Fibroblast of mammary gland (primary cell): ENCODE measurements at regions not wholly inside any gene's neighbourhood (a gene's known extent, or its start where the extent isn't known, plus 50 kb on each side); places are given as distances from the start of the nearest gene placed in this dataset.

Experiments used
- DNase-seq: peaks from one replicate; pipeline ENCODE4 v3.0.0-alpha.2; 2010; ENCODE audit warnings: low read depth
- H3K4me3 ChIP-seq: 2 replicates; pipeline ENCODE4 v1.5.1; 2011; ENCODE audit warnings: low read depth, mild to moderate bottlenecking, low read length, moderate library complexity; ENCODE audit not compliant: control insufficient read depth
- CTCF ChIP-seq: conservative IDR thresholded peaks from 2 replicates; pipeline ENCODE4 v1.5.1; 2011; ENCODE audit warnings: low read depth, low read length, inconsistent platforms; ENCODE audit not compliant: control insufficient read depth, insufficient read depth

GRCh38 chr12:124449623-124450375 is 117.6 kb downstream of the NCOR2 start:
- H3K4me3 ChIP-seq, result no peak overlapping the region
- no peak for TF ChIP-seq CTCF
- no peak for DNase-seq

DNA sequence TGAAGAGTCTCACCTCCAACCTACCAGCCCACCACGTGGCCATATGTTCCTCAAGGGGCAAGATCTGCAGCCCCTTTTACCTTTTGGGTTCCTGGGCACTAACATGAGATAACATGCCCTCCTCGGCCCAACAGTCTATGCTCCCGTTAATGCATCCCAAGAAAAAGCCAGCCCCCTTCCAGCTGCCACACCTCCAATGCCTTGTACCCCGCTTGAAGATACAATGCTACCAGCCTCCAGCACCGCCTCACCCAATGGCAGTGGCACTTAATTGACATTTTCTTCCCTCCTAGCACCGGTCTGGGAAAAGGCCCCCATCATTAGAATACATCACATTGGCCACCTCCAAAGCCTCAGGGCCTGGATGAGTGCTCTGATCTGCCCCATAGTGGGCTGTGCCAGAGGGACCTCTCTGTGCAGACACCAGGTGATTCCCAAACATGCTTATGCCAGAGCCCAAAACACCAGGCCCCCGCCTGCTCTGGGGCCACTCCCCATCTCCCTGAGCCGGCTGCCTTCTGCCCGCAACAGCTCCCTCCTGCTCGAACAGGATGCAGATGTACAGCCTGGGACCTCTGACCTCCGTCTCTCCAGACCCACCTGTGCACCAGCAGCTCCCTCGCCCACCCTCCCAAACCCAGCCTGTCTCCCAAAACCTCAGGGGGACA is 118.3 kb downstream of the NCOR2 start:
- no peak overlapping the region for H3K4me3 ChIP-seq
- DNase-seq, result no peak
- TF ChIP-seq CTCF, result no peak

GRCh38 chr12:124448241-124448954 is 119.0 kb downstream of the NCOR2 start:
- no peak for TF ChIP-seq CTCF
- DNase-seq, result no peak
- H3K4me3 ChIP-seq, result no peak overlapping the region

DNA sequence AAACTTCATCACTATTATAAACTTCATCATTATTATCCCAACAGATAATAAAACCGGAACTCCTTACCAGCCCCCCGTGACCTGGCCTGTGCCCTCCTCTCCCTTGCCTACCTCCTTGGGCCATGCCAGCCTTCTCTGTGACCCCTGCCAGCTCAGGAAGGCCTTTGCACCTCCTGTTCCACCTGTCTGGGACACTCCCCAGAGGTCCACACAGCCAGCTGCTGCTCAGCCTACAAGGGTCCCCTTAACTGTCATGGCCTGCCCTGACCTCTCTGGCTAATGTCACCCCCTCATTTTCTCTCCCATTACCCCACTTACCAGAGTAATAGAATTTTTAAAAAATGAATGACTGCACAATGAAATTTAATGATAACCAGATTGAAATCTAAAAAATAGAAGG is 121.0 kb downstream of the NCOR2 start:
- no peak overlapping the region for H3K4me3 ChIP-seq
- no peak for DNase-seq
- TF ChIP-seq CTCF, result no peak

GRCh38 chr12:124445826-124446225 is 121.6 kb downstream of the NCOR2 start:
- no peak for DNase-seq
- no peak overlapping the region for H3K4me3 ChIP-seq
- TF ChIP-seq CTCF, result no peak

GRCh38 chr12:124445121-124445718 is 122.2 kb downstream of the NCOR2 start:
- no peak overlapping the region for H3K4me3 ChIP-seq
- TF ChIP-seq CTCF, result no peak
- no peak for DNase-seq
